Caco-2 (cell line): ENCODE measurements at regions not wholly inside any gene's neighbourhood (a gene's known extent, or its start where the extent isn't known, plus 50 kb on each side); places are given as distances from the start of the nearest gene placed in this dataset.

Source experiments
- BruUV-seq: library from RNA; stranded (reverse); fragments of 400-500 nt; replicated peaks from 2 replicates; lab custom pipeline; 2021; lab: Mats Ljungman, UMichigan
- CTCF ChIA-PET: fragments of 300-600 bp; sonication (Branson Sonifier 250); formaldehyde crosslinking; loops from one replicate; lab custom pipeline; 2022; ENCODE audit warnings: antibody characterized with exemption; lab: Charles Lee
- POLR2A ChIA-PET: fragments of 300-600 bp; sonication (Branson Sonifier 250); formaldehyde crosslinking; loops from one replicate; lab custom pipeline; 2022; ENCODE audit warnings: antibody characterized with exemption; lab: Charles Lee
- DNase-seq, 2 experiments: peaks; one replicate each; pipeline versions ENCODE4 v3.0.0 to v3.0.0-alpha.2; 2020 to 2022
- H3K27me3 ChIP-seq: replicated peaks from 2 replicates; pipeline ENCODE4 v1.6.0; 2011; ENCODE audit warnings: low read length; ENCODE audit not compliant: control insufficient read depth, insufficient read depth
- H3K36me3 ChIP-seq: 2 replicates; pipeline ENCODE4 v1.5.1; 2011; ENCODE audit warnings: low read length; ENCODE audit not compliant: control insufficient read depth, insufficient read depth
- H3K4me1 ChIP-seq: fragments of 250-450 bp; sonication (Bioruptor Pico); 2 replicates; pipeline ENCODE4 v1.5.1; 2020; ENCODE audit warnings: mild to moderate bottlenecking
- H3K4me3 ChIP-seq: 2 replicates; pipeline ENCODE4 v1.5.1; 2011; ENCODE audit warnings: low read depth, mild to moderate bottlenecking, control low read depth, low read length
- H3K9me3 ChIP-seq: fragments of 250-450 bp; sonication (Bioruptor Pico); 2 replicates; pipeline ENCODE4 v1.5.1; 2020; ENCODE audit warnings: mild to moderate bottlenecking, moderate library complexity
- H3K27ac Mint-ChIP-seq: one replicate; pipeline ENCODE4 v1.8.0; 2022; ENCODE audit warnings: mixed read lengths; ENCODE audit not compliant: unreplicated experiment
- H3K27me3 Mint-ChIP-seq: one replicate; pipeline ENCODE4 v1.8.0; 2022; ENCODE audit warnings: mixed read lengths; ENCODE audit not compliant: insufficient read depth, unreplicated experiment
- H3K36me3 Mint-ChIP-seq: one replicate; pipeline ENCODE4 v1.8.0; 2022; ENCODE audit warnings: mild to moderate bottlenecking, mixed read lengths; ENCODE audit not compliant: insufficient read depth, unreplicated experiment
- H3K4me1 Mint-ChIP-seq: one replicate; pipeline ENCODE4 v1.8.0; 2022; ENCODE audit warnings: low read depth, mixed read lengths; ENCODE audit not compliant: unreplicated experiment
- H3K4me3 Mint-ChIP-seq: one replicate; pipeline ENCODE4 v1.8.0; 2022; ENCODE audit warnings: mild to moderate bottlenecking, moderate library complexity, mixed read lengths; ENCODE audit not compliant: unreplicated experiment
- H3K9me3 Mint-ChIP-seq: one replicate; pipeline ENCODE4 v1.8.0; 2022; ENCODE audit warnings: mixed read lengths; ENCODE audit not compliant: unreplicated experiment
- intact Hi-C: fragments of 100-400 bp; cut with micrococcal nuclease; formaldehyde crosslinking; loops from one replicate; pipeline ENCODE4 v1.10.0; 2022; ENCODE audit not compliant: unreplicated experiment
- TF ChIP-seq, protein P1 (sequence below), 2 experiments: fragments of 200-600 bp in 1 of 2; IDR thresholded peaks; 1 replicate in 1 of 2; 2 replicates in 1 of 2; pipeline versions ENCODE4 v1.5.1 to v1.8.0; 2011 to 2022; ENCODE audit warnings: antibody characterized with exemption in 1 of 2, control low read depth in 1 of 2, inconsistent platforms in 1 of 2, low read depth in 1 of 2, low read length in 1 of 2, mild to moderate bottlenecking in 1 of 2, moderate library complexity in 1 of 2; ENCODE audit not compliant: insufficient read depth in 1 of 2, severe bottlenecking in 1 of 2, unreplicated experiment in 1 of 2

DNA sequence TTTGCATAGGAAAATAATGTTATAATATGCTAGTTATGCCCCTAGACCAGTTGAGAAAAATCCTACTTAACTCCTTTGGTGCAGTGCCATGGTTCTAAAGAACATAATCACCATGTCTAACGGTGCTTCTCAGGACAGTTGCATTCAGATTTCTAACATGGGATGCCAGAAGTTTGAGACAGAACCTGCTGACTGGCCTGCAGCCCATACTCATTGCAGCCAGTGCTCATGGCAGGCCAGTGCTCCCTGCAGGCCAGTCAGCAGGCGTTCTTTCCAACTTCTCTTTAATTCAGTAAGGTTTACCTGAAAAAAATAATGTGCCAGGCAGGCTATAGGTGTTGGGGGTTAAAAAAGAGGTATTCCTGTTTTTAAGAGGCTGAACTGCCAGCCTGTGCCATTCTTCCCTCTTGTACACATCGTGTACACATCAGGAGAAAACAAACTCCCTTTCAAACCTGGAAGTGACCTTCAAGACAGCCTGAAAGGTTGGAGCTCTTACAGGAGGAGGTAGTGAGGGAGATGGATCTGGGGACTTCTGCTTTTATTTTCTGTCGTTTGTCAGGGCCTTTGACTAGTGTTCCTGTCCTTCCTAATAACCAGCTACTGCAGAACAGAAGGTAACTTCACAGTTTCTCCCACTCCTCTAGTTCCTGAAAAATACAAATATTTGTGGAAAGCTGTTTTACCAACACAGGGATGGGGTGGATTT lies 146.0 kb upstream of the MAGI3 start:
- intact Hi-C loops, result loop anchor here (1.0 to 5.0 kb wide), 2 partner anchors 37 to 104 kb away; no protein-coding TSS in a partner anchor
- ChIA-PET POLR2A (no interaction called here), CTCF (interaction anchor here (1.2 kb wide), 1 partner anchor 45 kb away, joined by 3 read pairs; no protein-coding TSS in a partner anchor)
- H3K9me3 Mint-ChIP-seq, result no peaks in the 10 kb centered on the region
- peaks cover 26% of the 10 kb centered on the region for H3K4me1 ChIP-seq
- peaks cover 27% of the 10 kb centered on the region for H3K4me1 Mint-ChIP-seq
- TF ChIP-seq, protein P1, sequence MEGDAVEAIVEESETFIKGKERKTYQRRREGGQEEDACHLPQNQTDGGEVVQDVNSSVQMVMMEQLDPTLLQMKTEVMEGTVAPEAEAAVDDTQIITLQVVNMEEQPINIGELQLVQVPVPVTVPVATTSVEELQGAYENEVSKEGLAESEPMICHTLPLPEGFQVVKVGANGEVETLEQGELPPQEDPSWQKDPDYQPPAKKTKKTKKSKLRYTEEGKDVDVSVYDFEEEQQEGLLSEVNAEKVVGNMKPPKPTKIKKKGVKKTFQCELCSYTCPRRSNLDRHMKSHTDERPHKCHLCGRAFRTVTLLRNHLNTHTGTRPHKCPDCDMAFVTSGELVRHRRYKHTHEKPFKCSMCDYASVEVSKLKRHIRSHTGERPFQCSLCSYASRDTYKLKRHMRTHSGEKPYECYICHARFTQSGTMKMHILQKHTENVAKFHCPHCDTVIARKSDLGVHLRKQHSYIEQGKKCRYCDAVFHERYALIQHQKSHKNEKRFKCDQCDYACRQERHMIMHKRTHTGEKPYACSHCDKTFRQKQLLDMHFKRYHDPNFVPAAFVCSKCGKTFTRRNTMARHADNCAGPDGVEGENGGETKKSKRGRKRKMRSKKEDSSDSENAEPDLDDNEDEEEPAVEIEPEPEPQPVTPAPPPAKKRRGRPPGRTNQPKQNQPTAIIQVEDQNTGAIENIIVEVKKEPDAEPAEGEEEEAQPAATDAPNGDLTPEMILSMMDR (IDR thresholded peaks at IDR 0.05; ENCODE audit: insufficient read depth in 1 of 2, low read depth in 1 of 2, low read length in 1 of 2, severe bottlenecking in 1 of 2, unreplicated experiment in 1 of 2), result no peak
- no TSS peak for BruUV-seq
- no peaks in the 10 kb centered on the region for H3K27me3 ChIP-seq
- DNase-seq, result peak in 1 of 2 experiments; percentile 5
- H3K36me3 ChIP-seq, result no peaks in the 10 kb centered on the region
- no peaks in the 10 kb centered on the region for H3K9me3 ChIP-seq
- no peak overlapping the region for H3K4me3 Mint-ChIP-seq
- H3K36me3 Mint-ChIP-seq, result no peaks in the 10 kb centered on the region
- no peaks in the 10 kb centered on the region for H3K27me3 Mint-ChIP-seq
- no peak overlapping the region for H3K4me3 ChIP-seq
- H3K27ac Mint-ChIP-seq, result no peak overlapping the region

- no peak for DNase-seq
- no TSS peak for BruUV-seq
- Mint-ChIP-seq H3K36me3 (no peaks in the 10 kb centered on the region), H3K27me3 (no peaks in the 10 kb centered on the region), H3K4me3 (no peak overlapping the region), H3K9me3 (no peaks in the 10 kb centered on the region), H3K27ac (no peak overlapping the region), H3K4me1 (peaks cover 20% of the 10 kb centered on the region)
- ChIA-PET CTCF (interaction anchor here (1.2 kb wide), 1 partner anchor 46 kb away, joined by 3 read pairs; no protein-coding TSS in a partner anchor), POLR2A (no interaction called here)
- Histone ChIP-seq H3K4me1 (peaks cover 20% of the 10 kb centered on the region), H3K36me3 (no peaks in the 10 kb centered on the region), H3K27me3 (no peaks in the 10 kb centered on the region), H3K9me3 (no peaks in the 10 kb centered on the region), H3K4me3 (no peak overlapping the region)
- intact Hi-C loops, result no loop called here
- TF ChIP-seq, protein P1 (IDR thresholded peaks at IDR 0.05; ENCODE audit: insufficient read depth in 1 of 2, low read depth in 1 of 2, low read length in 1 of 2, severe bottlenecking in 1 of 2, unreplicated experiment in 1 of 2), result no peak
Observed at GRCh38 chr1:113245252-113245651, 145.1 kb upstream of the MAGI3 start.

GRCh38 chr1:113246929-113247328 lies 143.4 kb upstream of the MAGI3 start:
- Mint-ChIP-seq H3K36me3 (no peaks in the 10 kb centered on the region), H3K4me3 (no peak overlapping the region), H3K27ac (peak overlapping the region; percentile 44), H3K9me3 (peaks cover 2% of the 10 kb centered on the region), H3K4me1 (peaks cover 13% of the 10 kb centered on the region), H3K27me3 (no peaks in the 10 kb centered on the region)
- ChIA-PET POLR2A (no interaction called here), CTCF (interaction anchor here (0.6 kb wide), 1 partner anchor 507 kb away, joined by 3 read pairs; no protein-coding TSS in a partner anchor)
- no peak for DNase-seq
- BruUV-seq, result no TSS peak
- Histone ChIP-seq H3K4me1 (peaks cover 11% of the 10 kb centered on the region), H3K36me3 (no peaks in the 10 kb centered on the region), H3K9me3 (no peaks in the 10 kb centered on the region), H3K4me3 (no peak overlapping the region), H3K27me3 (no peaks in the 10 kb centered on the region)
- intact Hi-C loops, result no loop called here
- TF ChIP-seq, protein P1 (IDR thresholded peaks at IDR 0.05; ENCODE audit: insufficient read depth in 1 of 2, low read depth in 1 of 2, low read length in 1 of 2, severe bottlenecking in 1 of 2, unreplicated experiment in 1 of 2), result no peak
